Heart right ventricle (tissue), 16 donors: ENCODE measurements at regions not wholly inside any gene's neighbourhood (a gene's known extent, or its start where the extent isn't known, plus 50 kb on each side); places are given as distances from the start of the nearest gene placed in this dataset.

ENCODE experiments used
- ATAC-seq, 8 donors: fragments of 200-7000 bp; cut with Tn5 transposase; one replicate each; pipeline ENCODE4 v1.9.1; 2020; ENCODE audit warnings: mild to moderate bottlenecking in 8 of 8, moderate library complexity in 8 of 8, moderate number of reproducible peaks in 1 of 8
- DNase-seq, 2 donors: peaks; one replicate each; pipeline ENCODE4 v3.0.0-alpha.2; 2020
- H3K27ac ChIP-seq, 10 donors: fragments of 200-600 bp; sonication (generic) in 2 of 10; one replicate each; pipeline versions ENCODE4 v1.5.0 to v1.8.0; 2020 to 2022; ENCODE audit warnings: mild to moderate bottlenecking in 3 of 10
- H3K27me3 ChIP-seq, 7 donors: fragments of 200-600 bp; one replicate each; pipeline ENCODE4 v1.8.0; 2021 to 2022; ENCODE audit warnings: mild to moderate bottlenecking in 2 of 7
- H3K36me3 ChIP-seq, 9 donors: fragments of 200-600 bp; sonication (generic) in 1 of 9; one replicate each; pipeline versions ENCODE4 v1.5.0 to v1.8.0; 2020 to 2022; ENCODE audit warnings: mild to moderate bottlenecking in 2 of 9
- H3K4me1 ChIP-seq, 9 donors: fragments of 200-600 bp; sonication (generic) in 1 of 9; one replicate each; pipeline versions ENCODE4 v1.5.0 to v1.8.0; 2020 to 2022; ENCODE audit warnings: mild to moderate bottlenecking in 4 of 9
- H3K4me3 ChIP-seq, 10 donors: fragments of 200-600 bp; sonication (generic) in 2 of 10; one replicate each; pipeline versions ENCODE4 v1.5.0 to v1.8.0; 2020 to 2022; ENCODE audit warnings: mild to moderate bottlenecking in 7 of 10, moderate library complexity in 2 of 10
- H3K9me3 ChIP-seq, 11 donors: fragments of 200-600 bp in 10 of 11; sonication (generic) in 2 of 11; one replicate each; pipeline versions ENCODE4 v1.5.0 to v1.8.0; 2013 to 2022; ENCODE audit warnings: mild to moderate bottlenecking in 2 of 11, control low read depth in 1 of 11, moderate library complexity in 1 of 11
- WGBS, 2 donors: extraction: QIAGEN DNeasy Blood & Tissue Kit; methylation state at CpG; one replicate each; pipeline ENCODE4 v1.1.7; 2013; ENCODE audit warnings: inconsistent platforms in 1 of 2; 5-methylcytosine and 5-hydroxymethylcytosine counted together
- intact Hi-C, 10 donors: fragments of 100-400 bp; cut with DNase I; formaldehyde crosslinking; loops; one replicate each; pipeline versions ENCODE4 v1.11.1 to v1.14.2; 2022
- TF ChIP-seq, protein P1 (sequence below), 9 donors: fragments of 200-600 bp; sonication (generic) in 2 of 9; IDR thresholded peaks; one replicate each; pipeline versions ENCODE4 v1.5.0 to v1.8.0; 2021 to 2022; ENCODE audit warnings: antibody characterized with exemption in 9 of 9, mild to moderate bottlenecking in 5 of 9, moderate library complexity in 1 of 9
- donor health status: Arrhythmogenic right ventricular cardiomyopathy.
- donor health status: ischemic (EF 13 %, LVEDD 7.1; RV severe dilation, severe dysfunction).
- donor health status: healthy with polysubstance abuse.
- donor health status: DM: no; HTN: yes; CAD: no.
- donor health status: DM: no; HTN: no; CAD: no.
- donor health status: ischemic (EF 25% LVEDD 6.9; RV normal size, moderate dysfunction).
- donor health status: ischemic (EF 25% LVEDD 5.7; RV mildly dilated, moderate dysfunction).
- donor health status: healthy.
- donor health status: DM: yes; HTN: yes; CAD: no.
- donor health status: Ischemic cardiomyopathy.
- donor health status: ischemic (EF 35%, LVEDD 5.7; RV mildly dilated, moderate dysfunction).
- donor health status: nonischemic (EF 11% LVEDD 7.7; RV severe dilation, severe dysfunction).
- donor health status: DM: yes; HTN: yes; CAD: no.
- donor health status: PGD.
- donor health status: ischemic (EF 29% LVEDD 5.4; RV normal size, mild dysfunction).
- donor health status: nonischemic (EF 23%, LVEDD 6.1; RV moderate dilation, normal function).

DNA sequence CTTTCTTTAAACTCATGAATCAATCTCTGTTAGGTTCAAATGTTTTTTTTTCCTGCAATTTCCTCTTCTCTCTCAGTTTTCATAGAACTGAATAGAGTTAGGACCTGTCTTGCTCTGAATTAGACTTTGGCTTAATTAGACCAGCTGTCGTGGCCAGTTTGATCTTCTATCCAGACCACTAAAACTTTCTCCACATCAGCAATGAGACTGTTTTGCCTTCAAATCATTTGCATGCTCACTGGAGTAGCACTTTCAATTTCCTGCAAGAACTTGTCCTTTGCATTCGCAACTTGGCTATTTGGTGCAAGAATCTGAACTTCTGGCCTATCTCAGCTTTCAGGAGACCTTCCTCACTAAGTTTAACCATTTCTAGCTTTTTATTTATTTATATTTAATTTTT, 2002.2 kb upstream of the PIK3C3 start:
- Histone ChIP-seq H3K4me1 (no peaks in the 10 kb centered on the region), H3K27me3 (no peaks in the 10 kb centered on the region), H3K36me3 (no peaks in the 10 kb centered on the region), H3K27ac (no peak overlapping the region), H3K9me3 (no peaks in the 10 kb centered on the region), H3K4me3 (no peak overlapping the region)
- intact Hi-C loops = no loop called here
- 88 to 95% methylated on average over 2 of the region's 2 CpGs for WGBS, 2 donors
- ATAC-seq (no peak), DNase-seq (no peak)
- TF ChIP-seq, protein P1, sequence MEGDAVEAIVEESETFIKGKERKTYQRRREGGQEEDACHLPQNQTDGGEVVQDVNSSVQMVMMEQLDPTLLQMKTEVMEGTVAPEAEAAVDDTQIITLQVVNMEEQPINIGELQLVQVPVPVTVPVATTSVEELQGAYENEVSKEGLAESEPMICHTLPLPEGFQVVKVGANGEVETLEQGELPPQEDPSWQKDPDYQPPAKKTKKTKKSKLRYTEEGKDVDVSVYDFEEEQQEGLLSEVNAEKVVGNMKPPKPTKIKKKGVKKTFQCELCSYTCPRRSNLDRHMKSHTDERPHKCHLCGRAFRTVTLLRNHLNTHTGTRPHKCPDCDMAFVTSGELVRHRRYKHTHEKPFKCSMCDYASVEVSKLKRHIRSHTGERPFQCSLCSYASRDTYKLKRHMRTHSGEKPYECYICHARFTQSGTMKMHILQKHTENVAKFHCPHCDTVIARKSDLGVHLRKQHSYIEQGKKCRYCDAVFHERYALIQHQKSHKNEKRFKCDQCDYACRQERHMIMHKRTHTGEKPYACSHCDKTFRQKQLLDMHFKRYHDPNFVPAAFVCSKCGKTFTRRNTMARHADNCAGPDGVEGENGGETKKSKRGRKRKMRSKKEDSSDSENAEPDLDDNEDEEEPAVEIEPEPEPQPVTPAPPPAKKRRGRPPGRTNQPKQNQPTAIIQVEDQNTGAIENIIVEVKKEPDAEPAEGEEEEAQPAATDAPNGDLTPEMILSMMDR (IDR thresholded peaks at IDR 0.05) = no peak

DNA sequence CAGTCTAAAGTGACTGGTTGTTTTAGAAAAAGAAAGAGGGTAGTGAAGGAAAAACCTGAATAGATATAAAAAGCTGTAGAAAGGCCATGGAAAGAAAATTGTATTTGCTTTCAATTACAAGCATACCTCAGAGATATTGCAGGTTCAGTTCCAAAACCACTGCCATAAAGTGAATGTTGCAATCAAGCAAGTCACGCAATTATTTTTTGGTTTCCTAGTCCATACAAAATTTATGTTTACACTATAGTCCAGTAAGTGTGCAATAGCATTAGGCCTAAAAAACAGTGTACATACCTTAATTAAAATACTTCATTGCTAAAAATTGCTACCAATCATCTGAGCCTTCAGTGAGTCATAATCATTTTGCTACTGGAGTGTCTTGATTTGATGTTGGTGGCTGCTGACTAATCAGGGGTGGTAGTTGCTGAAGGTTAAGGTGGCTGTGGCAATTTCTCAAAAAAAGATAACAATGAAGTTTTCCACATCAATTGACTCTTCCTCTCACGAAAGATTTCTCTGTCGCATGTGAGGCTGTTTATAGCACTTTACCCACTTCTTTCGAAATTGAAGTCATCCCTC, 2003.8 kb upstream of the PIK3C3 start:
- no peak overlapping the region for H3K27ac ChIP-seq
- DNase-seq (no peak), ATAC-seq (no peak)
- H3K4me1 ChIP-seq = no peaks in the 10 kb centered on the region
- H3K9me3 ChIP-seq = no peaks in the 10 kb centered on the region
- no peaks in the 10 kb centered on the region for H3K36me3 ChIP-seq
- no peaks in the 10 kb centered on the region for H3K27me3 ChIP-seq
- intact Hi-C loops = no loop called here
- 92 to 93% methylated on average over 4 of the region's 4 CpGs for WGBS, 2 donors
- no peak overlapping the region for H3K4me3 ChIP-seq
- TF ChIP-seq, protein P1 (IDR thresholded peaks at IDR 0.05) = no peak

DNA sequence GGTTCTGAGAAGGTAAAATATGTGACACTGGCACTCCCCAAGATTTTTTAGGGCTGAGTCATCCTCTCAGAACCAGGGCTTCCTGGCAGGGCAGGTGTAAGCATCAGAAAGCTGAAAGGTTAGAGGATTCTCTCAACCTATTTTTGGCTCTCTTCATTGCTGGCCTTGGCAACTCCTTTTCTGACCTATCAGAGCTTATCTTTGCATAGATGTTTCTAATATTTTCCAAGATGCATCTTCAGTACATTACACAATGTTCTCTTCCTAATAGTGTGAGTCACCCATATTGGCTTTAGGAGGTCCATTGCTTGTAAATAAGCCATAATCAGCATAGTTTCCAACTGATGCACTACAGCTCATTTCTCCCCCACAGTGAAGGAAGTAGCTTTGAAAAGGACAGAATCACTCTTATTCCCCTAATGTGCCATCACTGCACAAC, 2008.4 kb upstream of the PIK3C3 start:
- H3K36me3 ChIP-seq = no peaks in the 10 kb centered on the region
- DNase-seq = no peak
- no peaks in the 10 kb centered on the region for H3K9me3 ChIP-seq
- H3K27ac ChIP-seq = no peak overlapping the region
- no peak overlapping the region for H3K4me3 ChIP-seq
- intact Hi-C loops = no loop called here
- TF ChIP-seq, protein P1 (IDR thresholded peaks at IDR 0.05) = no peak
- H3K4me1 ChIP-seq = no peaks in the 10 kb centered on the region
- ATAC-seq = peak in 1 of 8 donors; percentile 20
- H3K27me3 ChIP-seq = no peaks in the 10 kb centered on the region

DNA sequence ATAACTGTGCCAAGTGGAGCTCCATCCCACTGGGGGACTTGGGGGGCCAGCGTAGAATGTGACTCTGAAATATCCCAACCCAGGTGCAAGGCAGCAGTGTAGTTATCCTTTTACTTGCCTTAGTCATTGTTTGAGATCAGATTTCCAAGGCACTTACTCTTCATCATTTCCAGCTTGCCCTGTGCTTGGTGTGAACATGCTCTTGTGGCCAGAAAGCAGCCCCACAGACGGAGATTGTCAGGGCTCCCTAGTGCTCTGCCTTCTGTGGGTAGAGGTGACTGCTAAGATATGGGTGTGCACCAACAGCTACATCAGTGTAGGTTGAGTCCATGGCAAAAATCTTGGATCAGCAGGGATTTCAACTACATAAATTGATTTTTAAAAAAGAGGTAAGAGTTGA, 2010.0 kb upstream of the PIK3C3 start:
- intact Hi-C loops = no loop called here
- no peak overlapping the region for H3K27ac ChIP-seq
- no peak overlapping the region for H3K4me3 ChIP-seq
- H3K9me3 ChIP-seq = no peaks in the 10 kb centered on the region
- TF ChIP-seq, protein P1 (IDR thresholded peaks at IDR 0.05) = no peak
- ATAC-seq = no peak
- H3K36me3 ChIP-seq = no peaks in the 10 kb centered on the region
- H3K27me3 ChIP-seq = no peaks in the 10 kb centered on the region
- H3K4me1 ChIP-seq = no peaks in the 10 kb centered on the region
- 75 to 78% methylated on average over 2 of the region's 2 CpGs for WGBS, 2 donors
- no peak for DNase-seq
